GM23338 (cell line): ENCODE measurements at regions not wholly inside any gene's neighbourhood (a gene's known extent, or its start where the extent isn't known, plus 50 kb on each side); places are given as distances from the start of the nearest gene placed in this dataset.

Experiments
- ATAC-seq: fragments of 200-7000 bp; cut with Tn5 transposase; 3 replicates; pipeline ENCODE4 v1.9.1; 2020
- DNase-seq: peaks from one replicate; pipeline ENCODE4 v3.0.0-alpha.2; 2015; ENCODE audit warnings: low spot score
- H2AFZ ChIP-seq: fragments of 200-600 bp; sonication (generic); 2 replicates; pipeline ENCODE4 v1.8.0; 2016; ENCODE audit warnings: antibody characterized with exemption, mild to moderate bottlenecking, moderate library complexity
- H3F3A ChIP-seq: fragments of 200-600 bp; sonication (generic); replicated peaks from 2 replicates; pipeline ENCODE4 v1.8.0; 2017; ENCODE audit warnings: antibody characterized with exemption, mixed run types, low read depth
- H3K27ac ChIP-seq: fragments of 200-600 bp; sonication (generic); 2 replicates; pipeline ENCODE4 v1.6.1; 2016; ENCODE audit warnings: low read depth
- H3K27me3 ChIP-seq: fragments of 200-600 bp; sonication (generic); 2 replicates; pipeline ENCODE4 v1.8.0; 2016; ENCODE audit warnings: mild to moderate bottlenecking, mixed run types, moderate library complexity; ENCODE audit not compliant: insufficient read depth
- H3K36me3 ChIP-seq: fragments of 200-600 bp; sonication (generic); 2 replicates; pipeline ENCODE4 v1.8.0; 2016; ENCODE audit warnings: mild to moderate bottlenecking; ENCODE audit not compliant: insufficient read depth
- H3K4me1 ChIP-seq: fragments of 200-600 bp; sonication (generic); 2 replicates; pipeline ENCODE4 v1.8.0; 2016; ENCODE audit warnings: mild to moderate bottlenecking, moderate library complexity; ENCODE audit not compliant: insufficient read depth
- H3K4me2 ChIP-seq: fragments of 200-600 bp; sonication (generic); 2 replicates; pipeline ENCODE4 v1.7.1; 2017; ENCODE audit warnings: mixed run types
- H3K4me3 ChIP-seq: fragments of 200-600 bp; sonication (generic); 2 replicates; pipeline ENCODE4 v1.6.1; 2016; ENCODE audit warnings: mixed run types
- H3K79me2 ChIP-seq: fragments of 200-600 bp; sonication (generic); replicated peaks from 2 replicates; pipeline ENCODE4 v1.8.0; 2017; ENCODE audit warnings: mild to moderate bottlenecking; ENCODE audit not compliant: insufficient read depth
- H3K9me2 ChIP-seq: fragments of 200-600 bp; sonication (generic); 2 replicates; pipeline ENCODE4 v1.8.0; 2017; ENCODE audit not compliant: insufficient read depth
- H4K20me1 ChIP-seq: fragments of 200-600 bp; sonication (generic); replicated peaks from 2 replicates; pipeline ENCODE4 v1.8.0; 2017; ENCODE audit warnings: mild to moderate bottlenecking; ENCODE audit not compliant: insufficient read depth
- H3K27ac Mint-ChIP-seq: 2 replicates; pipeline ENCODE4 v1.8.0; 2020; ENCODE audit warnings: inconsistent platforms, mild to moderate bottlenecking, moderate library complexity, mixed read lengths
- H3K27me3 Mint-ChIP-seq: 3 replicates; pipeline ENCODE4 v1.8.0; 2022; ENCODE audit warnings: low read depth, mild to moderate bottlenecking, moderate library complexity, mixed read lengths, inconsistent platforms; ENCODE audit not compliant: insufficient read depth, poor library complexity
- H3K36me3 Mint-ChIP-seq: 3 replicates; pipeline ENCODE4 v1.8.0; 2021; ENCODE audit warnings: low read depth, mild to moderate bottlenecking, inconsistent platforms, moderate library complexity, mixed read lengths
- H3K4me1 Mint-ChIP-seq: 3 replicates; pipeline ENCODE4 v1.8.0; 2020; ENCODE audit warnings: mild to moderate bottlenecking, inconsistent platforms, mixed read lengths
- H3K4me3 Mint-ChIP-seq: 3 replicates; pipeline ENCODE4 v1.8.0; 2021; ENCODE audit warnings: moderate library complexity, mild to moderate bottlenecking, inconsistent platforms, mixed read lengths
- H3K9me3 Mint-ChIP-seq: 3 replicates; pipeline ENCODE4 v1.8.0; 2020; ENCODE audit warnings: moderate library complexity, mild to moderate bottlenecking, inconsistent platforms, mixed read lengths
- CREB1 ChIP-seq: fragments of 250-450 bp; sonication (Bioruptor Pico); IDR thresholded peaks from 2 replicates; pipeline ENCODE4 v1.5.0; 2020; ENCODE audit warnings: low read depth, mild to moderate bottlenecking, moderate library complexity
- CTCF ChIP-seq, 2 experiments: fragments of 200-600 bp in 1 of 2; sonication (generic) in 1 of 2; conservative IDR thresholded peaks; 2 replicates each; pipeline versions ENCODE4 v1.5.1 to v1.6.1; 2016 to 2017; ENCODE audit warnings: antibody characterized with exemption in 2 of 2, low read depth in 2 of 2, mild to moderate bottlenecking in 2 of 2, moderate library complexity in 1 of 2
- EZH2 ChIP-seq: fragments of 200-600 bp; sonication (generic); IDR thresholded peaks from one replicate; pipeline ENCODE4 v1.8.0; 2017; ENCODE audit warnings: antibody characterized with exemption, mild to moderate bottlenecking, low read depth; ENCODE audit not compliant: unreplicated experiment
- EZH2phosphoT487 ChIP-seq: fragments of 200-600 bp; sonication (generic); IDR thresholded peaks from one replicate; pipeline ENCODE4 v1.8.1; 2018; ENCODE audit warnings: antibody characterized with exemption; ENCODE audit not compliant: unreplicated experiment
- JUNB ChIP-seq: IDR thresholded peaks from one replicate; pipeline ENCODE4 v1.6.1; 2016; ENCODE audit warnings: antibody characterized with exemption; ENCODE audit not compliant: unreplicated experiment
- NANOG ChIP-seq: IDR thresholded peaks from 2 replicates; pipeline ENCODE4 v1.6.1; 2016; ENCODE audit warnings: antibody characterized with exemption, borderline replicate concordance
- POLR2AphosphoS5 ChIP-seq: IDR thresholded peaks from 2 replicates; pipeline ENCODE4 v1.6.1; 2016; ENCODE audit warnings: antibody characterized with exemption, low read depth
- STAT1 ChIP-seq: IDR thresholded peaks from one replicate; pipeline ENCODE4 v1.6.1; 2016; ENCODE audit warnings: antibody characterized with exemption; ENCODE audit not compliant: unreplicated experiment
- ZNF114 ChIP-seq: fragments of 250-450 bp; sonication (Bioruptor Pico); IDR thresholded peaks from 2 replicates; pipeline ENCODE4 v1.5.0; 2020; ENCODE audit warnings: mild to moderate bottlenecking, moderate library complexity
- ZNF331 ChIP-seq: fragments of 250-450 bp; sonication (Bioruptor Pico); IDR thresholded peaks from 2 replicates; pipeline ENCODE4 v1.5.0; 2020; ENCODE audit warnings: low read depth, mild to moderate bottlenecking, moderate library complexity
- ZNF462 ChIP-seq: fragments of 250-450 bp; sonication (Bioruptor Pico); IDR thresholded peaks from 2 replicates; pipeline ENCODE4 v1.5.0; 2020; ENCODE audit warnings: mild to moderate bottlenecking, moderate library complexity
- TF ChIP-seq, protein P1 (sequence below): IDR thresholded peaks from 2 replicates; pipeline ENCODE4 v1.6.1; 2016; ENCODE audit warnings: antibody characterized with exemption
- TF ChIP-seq, protein P2 (sequence below): IDR thresholded peaks from one replicate; pipeline ENCODE4 v1.6.1; 2018; ENCODE audit warnings: antibody characterized with exemption; ENCODE audit not compliant: unreplicated experiment

- Mint-ChIP-seq H3K27me3 (peaks cover 16% of the 10 kb centered on the region), H3K4me3 (no peak overlapping the region), H3K9me3 (no peaks in the 10 kb centered on the region), H3K4me1 (peaks cover 18% of the 10 kb centered on the region; the same call in 2 of the 3 replicates), H3K36me3 (peaks cover 4% of the 10 kb centered on the region; the same call in 1 of the 3 replicates), H3K27ac (no peak overlapping the region)
- Histone ChIP-seq H3K27me3 (peaks cover 22% of the 10 kb centered on the region), H2AFZ (no peak overlapping the region), H3K4me3 (no peak overlapping the region), H3K36me3 (no peaks in the 10 kb centered on the region), H3K9me2 (no peaks in the 10 kb centered on the region), H3K4me2 (no peak overlapping the region), H3K27ac (no peak overlapping the region), H3K4me1 (peaks cover 22% of the 10 kb centered on the region), H4K20me1 (no peaks in the 10 kb centered on the region), H3F3A (peaks cover 9% of the 10 kb centered on the region), H3K79me2 (no peaks in the 10 kb centered on the region)
- ATAC-seq (no peak), DNase-seq (no peak)
- TF ChIP-seq EZH2phosphoT487, result no peak
- TF ChIP-seq STAT1, result no peak
- TF ChIP-seq POLR2AphosphoS5, result no peak
- no peak for TF ChIP-seq JUNB
- no peak for TF ChIP-seq ZNF462 (CRISPR knock-in tag)
- TF ChIP-seq, protein P1, sequence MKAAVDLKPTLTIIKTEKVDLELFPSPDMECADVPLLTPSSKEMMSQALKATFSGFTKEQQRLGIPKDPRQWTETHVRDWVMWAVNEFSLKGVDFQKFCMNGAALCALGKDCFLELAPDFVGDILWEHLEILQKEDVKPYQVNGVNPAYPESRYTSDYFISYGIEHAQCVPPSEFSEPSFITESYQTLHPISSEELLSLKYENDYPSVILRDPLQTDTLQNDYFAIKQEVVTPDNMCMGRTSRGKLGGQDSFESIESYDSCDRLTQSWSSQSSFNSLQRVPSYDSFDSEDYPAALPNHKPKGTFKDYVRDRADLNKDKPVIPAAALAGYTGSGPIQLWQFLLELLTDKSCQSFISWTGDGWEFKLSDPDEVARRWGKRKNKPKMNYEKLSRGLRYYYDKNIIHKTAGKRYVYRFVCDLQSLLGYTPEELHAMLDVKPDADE, result no peak
- no peak for TF ChIP-seq EZH2
- TF ChIP-seq ZNF114 (CRISPR knock-in tag), result no peak
- TF ChIP-seq, protein P2, sequence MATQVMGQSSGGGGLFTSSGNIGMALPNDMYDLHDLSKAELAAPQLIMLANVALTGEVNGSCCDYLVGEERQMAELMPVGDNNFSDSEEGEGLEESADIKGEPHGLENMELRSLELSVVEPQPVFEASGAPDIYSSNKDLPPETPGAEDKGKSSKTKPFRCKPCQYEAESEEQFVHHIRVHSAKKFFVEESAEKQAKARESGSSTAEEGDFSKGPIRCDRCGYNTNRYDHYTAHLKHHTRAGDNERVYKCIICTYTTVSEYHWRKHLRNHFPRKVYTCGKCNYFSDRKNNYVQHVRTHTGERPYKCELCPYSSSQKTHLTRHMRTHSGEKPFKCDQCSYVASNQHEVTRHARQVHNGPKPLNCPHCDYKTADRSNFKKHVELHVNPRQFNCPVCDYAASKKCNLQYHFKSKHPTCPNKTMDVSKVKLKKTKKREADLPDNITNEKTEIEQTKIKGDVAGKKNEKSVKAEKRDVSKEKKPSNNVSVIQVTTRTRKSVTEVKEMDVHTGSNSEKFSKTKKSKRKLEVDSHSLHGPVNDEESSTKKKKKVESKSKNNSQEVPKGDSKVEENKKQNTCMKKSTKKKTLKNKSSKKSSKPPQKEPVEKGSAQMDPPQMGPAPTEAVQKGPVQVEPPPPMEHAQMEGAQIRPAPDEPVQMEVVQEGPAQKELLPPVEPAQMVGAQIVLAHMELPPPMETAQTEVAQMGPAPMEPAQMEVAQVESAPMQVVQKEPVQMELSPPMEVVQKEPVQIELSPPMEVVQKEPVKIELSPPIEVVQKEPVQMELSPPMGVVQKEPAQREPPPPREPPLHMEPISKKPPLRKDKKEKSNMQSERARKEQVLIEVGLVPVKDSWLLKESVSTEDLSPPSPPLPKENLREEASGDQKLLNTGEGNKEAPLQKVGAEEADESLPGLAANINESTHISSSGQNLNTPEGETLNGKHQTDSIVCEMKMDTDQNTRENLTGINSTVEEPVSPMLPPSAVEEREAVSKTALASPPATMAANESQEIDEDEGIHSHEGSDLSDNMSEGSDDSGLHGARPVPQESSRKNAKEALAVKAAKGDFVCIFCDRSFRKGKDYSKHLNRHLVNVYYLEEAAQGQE, result no peak
- TF ChIP-seq CREB1, result no peak
- TF ChIP-seq ZNF331, result no peak
- TF ChIP-seq CTCF (conservative IDR thresholded peaks at IDR 0.05; ENCODE audit: low read depth in 2 of 2), result no peak
- TF ChIP-seq NANOG, result no peak
These were observed 272.2 kb upstream of the NEBL start for GRCh38 chr10:21169271-21169670.
